Esophagus muscularis mucosa (tissue), 4 donors: ENCODE measurements at regions not wholly inside any gene's neighbourhood (a gene's known extent, or its start where the extent isn't known, plus 50 kb on each side); places are given as distances from the start of the nearest gene placed in this dataset.

Source experiments
- CTCF ChIP-seq, 3 experiments: fragments of 200-600 bp in 2 of 3; fragments of 450-650 bp in 1 of 3; sonication (generic) in 2 of 3; IDR thresholded peaks; one replicate each; pipeline ENCODE4 v1.5.1; 2017 to 2019; ENCODE audit warnings: antibody characterized with exemption in 3 of 3, mild to moderate bottlenecking in 2 of 3, moderate library complexity in 1 of 3
- EP300 ChIP-seq: sonication (generic); formaldehyde crosslinking; IDR thresholded peaks from one replicate; pipeline ENCODE4 v1.6.1; 2017; ENCODE audit warnings: antibody characterized with exemption
- POLR2A ChIP-seq: fragments of 450-650 bp; IDR thresholded peaks from one replicate; pipeline ENCODE4 v1.6.1; 2017; ENCODE audit warnings: antibody characterized with exemption, moderate library complexity, mild to moderate bottlenecking, low read depth

GRCh38 chr2:239800785-239801386 lies 224.3 kb downstream of the NDUFA10 start:
- TF ChIP-seq CTCF (IDR thresholded peaks at IDR 0.05) (no peak), POLR2A (no peak), EP300 (no peak)
